ENCODE measurements at regions not wholly inside any gene's neighbourhood (a gene's known extent, or its start where the extent isn't known, plus 50 kb on each side); places are given as distances from the start of the nearest gene placed in this dataset.

DNA sequence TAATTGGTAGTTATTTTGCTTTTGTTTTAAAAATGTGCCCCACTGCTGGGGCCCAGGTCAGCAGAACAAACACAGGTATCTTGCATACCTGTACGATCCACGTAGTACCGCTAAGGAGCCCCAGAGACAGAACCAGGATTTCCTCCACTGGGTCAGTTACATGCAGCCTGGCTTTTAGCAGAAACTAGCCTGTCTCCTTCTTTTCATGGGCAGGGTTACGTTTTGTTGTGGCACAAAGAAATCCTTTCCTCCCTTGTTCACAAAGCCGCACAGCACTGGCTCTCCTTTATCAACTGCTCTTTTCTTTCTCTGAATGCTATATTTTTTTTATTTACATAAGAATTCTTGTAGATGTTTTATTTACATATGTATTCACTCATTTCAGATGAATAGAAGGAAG is 190.3 kb upstream of the POU3F2 start (continued):
- TF ChIP-seq EGR1 (IDR thresholded peaks at IDR 0.05; ENCODE audit: borderline replicate concordance, low read depth, low read length) (no peak), SAP30 (IDR thresholded peaks at IDR 0.05; ENCODE audit: insufficient read depth, insufficient replicate concordance, low read length) (no peak), ZNF274 (IDR thresholded peaks at IDR 0.05; ENCODE audit: borderline replicate concordance, extremely low read depth, low read length) (no peak), SP2 (IDR thresholded peaks at IDR 0.05; ENCODE audit: low read length) (no peak), TCF12 (IDR thresholded peaks at IDR 0.05; ENCODE audit: low read depth, low read length) (no peak), BRCA1 (IDR thresholded peaks at IDR 0.05; ENCODE audit: low read depth, low read length) (no peak), GTF2F1 (IDR thresholded peaks at IDR 0.05; ENCODE audit: borderline replicate concordance, low read depth, low read length) (no peak), SRF (IDR thresholded peaks at IDR 0.05; ENCODE audit: low read depth, low read length) (no peak)
